ENCODE measurements at regions not wholly inside any gene's neighbourhood (a gene's known extent, or its start where the extent isn't known, plus 50 kb on each side); places are given as distances from the start of the nearest gene placed in this dataset.

- TF ChIP-seq EP300 (IDR thresholded peaks at IDR 0.05): no peak
- TF ChIP-seq CTCF (IDR thresholded peaks at IDR 0.05): no peak
- no peak for TF ChIP-seq POLR2AphosphoS5 (IDR thresholded peaks at IDR 0.05)
- no peak for TF ChIP-seq POLR2A (IDR thresholded peaks at IDR 0.05)
- Histone ChIP-seq H3K4me3 (no peak overlapping the region), H3K36me3 (no peaks in the 10 kb centered on the region), H3K27ac (no peak overlapping the region), H3K27me3 (no peaks in the 10 kb centered on the region), H3K9me3 (no peaks in the 10 kb centered on the region), H3K4me1 (no peaks in the 10 kb centered on the region)
- 86 to 93% methylated on average over 2 of the region's 2 CpGs for WGBS, 2 donors
- no peak for DNase-seq
- intact Hi-C loops (cut with DNase I): no loop called here
These were observed 665.7 kb upstream of the SLITRK5 start for GRCh38 chr13:87005511-87005910.

DNA sequence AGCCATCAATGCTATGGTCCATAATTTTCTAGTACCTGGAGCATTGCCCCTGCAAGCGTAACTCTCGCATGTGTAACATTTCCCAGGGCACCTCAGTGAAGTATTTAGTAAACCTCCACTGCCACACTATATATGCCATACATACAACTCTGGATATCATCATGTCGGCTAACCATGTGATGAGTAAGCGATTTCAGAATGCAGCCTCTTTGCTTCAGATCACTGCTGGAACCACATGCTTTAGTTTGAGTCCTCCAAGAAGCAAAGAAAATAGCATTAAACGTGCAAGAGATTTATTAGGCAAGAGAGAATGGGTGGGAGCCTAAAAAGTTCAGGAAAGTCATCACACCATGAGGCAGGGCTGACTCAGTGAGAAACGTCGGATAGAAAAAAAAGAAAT, 635.6 kb upstream of the SLITRK5 start:
- TF ChIP-seq EP300 (IDR thresholded peaks at IDR 0.05) (no peak), POLR2AphosphoS5 (IDR thresholded peaks at IDR 0.05) (no peak), POLR2A (IDR thresholded peaks at IDR 0.05) (no peak), CTCF (IDR thresholded peaks at IDR 0.05) (no peak)
- DNase-seq: no peak
- H3K36me3 ChIP-seq: no peaks in the 10 kb centered on the region
- intact Hi-C loops (cut with DNase I): no loop called here
- 81 to 88% methylated on average over 7 of the region's 7 CpGs for WGBS, 2 donors
- H3K9me3 ChIP-seq: no peaks in the 10 kb centered on the region
- no peak overlapping the region for H3K4me3 ChIP-seq
- H3K4me1 ChIP-seq: peaks cover 0 to 6% (median 2%) of the 10 kb centered on the region in 4 donors
- no peak overlapping the region for H3K27ac ChIP-seq
- no peaks in the 10 kb centered on the region for H3K27me3 ChIP-seq

GRCh38 chr13:87042946-87043345, 628.2 kb upstream of the SLITRK5 start:
- Histone ChIP-seq H3K36me3 (no peaks in the 10 kb centered on the region), H3K9me3 (no peaks in the 10 kb centered on the region), H3K4me3 (no peak overlapping the region), H3K27me3 (no peaks in the 10 kb centered on the region), H3K27ac (no peak overlapping the region), H3K4me1 (no peaks in the 10 kb centered on the region)
- DNase-seq: no peak
- 93 to 100% methylated on average over 1 of the region's 1 CpG for WGBS, 2 donors
- intact Hi-C loops (cut with DNase I): no loop called here
- TF ChIP-seq CTCF (IDR thresholded peaks at IDR 0.05) (no peak), EP300 (IDR thresholded peaks at IDR 0.05) (no peak), POLR2AphosphoS5 (IDR thresholded peaks at IDR 0.05) (no peak), POLR2A (IDR thresholded peaks at IDR 0.05) (no peak)

DNA sequence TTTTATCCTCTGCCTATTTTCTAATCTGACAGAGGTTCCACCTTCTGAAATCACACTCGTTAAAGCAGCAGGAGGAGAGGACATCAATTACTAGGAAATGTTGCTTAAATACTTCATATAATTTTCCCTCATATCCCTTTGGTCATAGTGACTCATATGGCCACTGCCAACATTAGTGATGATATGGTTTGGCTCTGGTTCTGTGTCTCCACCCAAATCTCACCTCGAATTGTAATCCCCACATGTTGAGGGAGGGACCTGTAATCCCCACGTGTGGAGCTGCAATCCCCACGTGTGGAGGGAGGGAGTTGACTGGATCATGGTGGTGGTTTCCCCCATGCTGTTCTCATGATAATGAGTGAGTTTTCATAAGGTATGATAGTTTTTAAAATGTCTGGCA, 618.4 kb upstream of the SLITRK5 start:
- peaks cover 0 to 9% (median 4%) of the 10 kb centered on the region in 4 donors for H3K4me1 ChIP-seq
- 53 to 71% methylated on average over 4 of the region's 4 CpGs for WGBS, 2 donors
- no peaks in the 10 kb centered on the region for H3K27me3 ChIP-seq
- no peaks in the 10 kb centered on the region for H3K9me3 ChIP-seq
- H3K36me3 ChIP-seq: no peaks in the 10 kb centered on the region
- no peak overlapping the region for H3K4me3 ChIP-seq
- no peak overlapping the region for H3K27ac ChIP-seq
- DNase-seq: no peak
- intact Hi-C loops (cut with DNase I): no loop called here
- TF ChIP-seq CTCF (IDR thresholded peaks at IDR 0.05) (no peak), POLR2A (IDR thresholded peaks at IDR 0.05) (no peak), EP300 (IDR thresholded peaks at IDR 0.05) (no peak), POLR2AphosphoS5 (IDR thresholded peaks at IDR 0.05) (no peak)

GRCh38 chr13:87057807-87058520, 613.2 kb upstream of the SLITRK5 start:
- intact Hi-C loops (cut with DNase I): no loop called here
- TF ChIP-seq CTCF (IDR thresholded peaks at IDR 0.05) (no peak), POLR2AphosphoS5 (IDR thresholded peaks at IDR 0.05) (no peak), EP300 (IDR thresholded peaks at IDR 0.05) (no peak), POLR2A (IDR thresholded peaks at IDR 0.05) (no peak)
- peaks cover 0 to 12% (median 5%) of the 10 kb centered on the region in 4 donors for H3K4me1 ChIP-seq
- H3K9me3 ChIP-seq: no peaks in the 10 kb centered on the region
- H3K27me3 ChIP-seq: no peaks in the 10 kb centered on the region
- no peaks in the 10 kb centered on the region for H3K36me3 ChIP-seq
- no peak overlapping the region for H3K4me3 ChIP-seq
- no peak overlapping the region for H3K27ac ChIP-seq
- no peak for DNase-seq
- WGBS, 2 donors: 35 to 51% methylated on average over 3 of the region's 3 CpGs

Data from sigmoid colon (tissue), 6 donors.